HepG2 (cell line): ENCODE measurements at regions not wholly inside any gene's neighbourhood (a gene's known extent, or its start where the extent isn't known, plus 50 kb on each side); places are given as distances from the start of the nearest gene placed in this dataset.

Experiments used
- ATAC-seq: fragments of 200-7000 bp; cut with Tn5 transposase; 3 replicates; pipeline ENCODE4 v1.9.1; 2020; ENCODE audit warnings: mild to moderate bottlenecking, moderate library complexity
- BruUV-seq: library from RNA; stranded (reverse); fragments of 400-500 nt; replicated peaks from 2 replicates; lab custom pipeline; 2021; lab: Mats Ljungman, UMichigan
- CTCF ChIA-PET: fragments of 300-600 bp; formaldehyde crosslinking; extraction: SDS; loops from one replicate; lab custom pipeline; 2021; ENCODE audit warnings: low total read pairs, inconsistent platforms, low intra/inter-chr PET ratio; lab: Yijun Ruan, JAX
- POLR2A ChIA-PET: fragments of 350-600 bp; sonication (Branson Sonifier 250); formaldehyde crosslinking; loops from one replicate; lab custom pipeline; 2020; ENCODE audit warnings: antibody characterized with exemption, inconsistent platforms; lab: Yijun Ruan, JAX
- DNase-seq: peaks from one replicate; pipeline ENCODE4 v3.0.0-alpha.2; 2015; ENCODE audit warnings: low spot score
- FAIRE-seq: peaks from 3 replicates; lab custom pipeline; 2011; peaks lifted over from hg19 to GRCh38; lab: Jason Lieb, UNC
- H2AFZ ChIP-seq: one replicate; pipeline ENCODE4 v1.6.1; 2011; ENCODE audit warnings: low read length, inconsistent platforms
- H3K27ac ChIP-seq: fragments of 300-600 bp; 3 replicates; pipeline ENCODE4 v1.8.0; 2011; ENCODE audit warnings: mixed run types, mild to moderate bottlenecking, mixed read lengths, low read length, inconsistent platforms; ENCODE audit not compliant: insufficient read depth; ENCODE audit errors: extremely low read length
- H3K27me3 ChIP-seq, 2 experiments: fragments of 200-600 bp in 1 of 2; 2 replicates in 1 of 2; 3 replicates in 1 of 2; pipeline versions ENCODE4 v1.6.0 to v1.8.0; 2011; ENCODE audit warnings: low read length in 2 of 2, mild to moderate bottlenecking in 2 of 2, moderate library complexity in 2 of 2, inconsistent platforms in 1 of 2; ENCODE audit not compliant: insufficient read depth in 2 of 2, control insufficient read depth in 1 of 2
- H3K36me3 ChIP-seq, 2 experiments: fragments of 200-600 bp in 1 of 2; replicated peaks in 1 of 2; 2 replicates in 1 of 2; 3 replicates in 1 of 2; pipeline versions ENCODE4 v1.5.1 to v1.8.0; 2011; ENCODE audit warnings: low read length in 2 of 2, inconsistent platforms in 1 of 2; ENCODE audit not compliant: insufficient read depth in 2 of 2, control insufficient read depth in 1 of 2
- H3K4me1 ChIP-seq: 2 replicates; pipeline ENCODE4 v1.5.1; 2012; ENCODE audit warnings: low read length, inconsistent platforms; ENCODE audit not compliant: insufficient read depth
- H3K4me2 ChIP-seq: 2 replicates; pipeline ENCODE4 v1.6.0; 2011; ENCODE audit warnings: low read depth, low read length, inconsistent platforms
- H3K4me3 ChIP-seq, 3 experiments: fragments of 200-600 bp in 1 of 3; sonication (generic), shearing (Covaris generic) in 1 of 3; replicated peaks in 1 of 3; 2 replicates each; pipeline ENCODE4 v1.5.1; 2011 to 2016; ENCODE audit warnings: low read length in 3 of 3, inconsistent platforms in 2 of 3, low read depth in 2 of 3, mild to moderate bottlenecking in 2 of 3, control low read depth in 1 of 3, mixed read lengths in 1 of 3; ENCODE audit not compliant: insufficient read depth in 1 of 3
- H3K79me2 ChIP-seq: one replicate; pipeline ENCODE4 v1.6.1; 2011; ENCODE audit warnings: low read length, inconsistent platforms; ENCODE audit not compliant: insufficient read depth
- H3K9ac ChIP-seq: 2 replicates; pipeline ENCODE4 v1.6.0; 2011; ENCODE audit warnings: mild to moderate bottlenecking, low read depth, low read length, inconsistent platforms; ENCODE audit not compliant: insufficient read depth
- H3K9me3 ChIP-seq: 2 replicates; pipeline ENCODE4 v1.5.1; 2012; ENCODE audit warnings: mild to moderate bottlenecking, low read length
- H4K20me1 ChIP-seq: 2 replicates; pipeline ENCODE4 v1.6.0; 2011; ENCODE audit warnings: inconsistent platforms, mild to moderate bottlenecking, low read length, moderate library complexity; ENCODE audit not compliant: insufficient read depth
- FIP1L1 ChIP-seq: fragments of 200-400 bp; formaldehyde crosslinking; IDR thresholded peaks from 2 replicates; pipeline ENCODE4 v1.6.1; 2018; ENCODE audit warnings: low read depth, mild to moderate bottlenecking, low read length, moderate library complexity, borderline replicate concordance; ENCODE audit not compliant: insufficient read depth
- KAT2B ChIP-seq: fragments of 150-350 bp; IDR thresholded peaks from 2 replicates; pipeline ENCODE4 v1.6.1; 2014; ENCODE audit warnings: low read depth, low read length, borderline replicate concordance
- MAF1 ChIP-seq: sonication (generic); formaldehyde crosslinking; IDR thresholded peaks from 2 replicates; pipeline ENCODE4 v1.5.0; 2020; ENCODE audit warnings: missing genetic modification reagents, borderline replicate concordance
- MED13 ChIP-seq: sonication (generic); formaldehyde crosslinking; IDR thresholded peaks from 2 replicates; pipeline ENCODE4 v1.5.0; 2020; ENCODE audit warnings: missing genetic modification reagents
- NCOA1 ChIP-seq: sonication (generic); formaldehyde crosslinking; IDR thresholded peaks from 2 replicates; pipeline ENCODE4 v1.9.0; 2021; ENCODE audit warnings: missing genetic modification reagents
- NR2F1 ChIP-seq, 2 experiments: fragments of 450-650 bp in 1 of 2; formaldehyde crosslinking in 1 of 2; IDR thresholded peaks; 2 replicates each; pipeline versions ENCODE4 v1.5.0 to v1.6.1; 2016 to 2020; ENCODE audit warnings: mild to moderate bottlenecking in 1 of 2, missing compliant biosample characterization in 1 of 2, missing genetic modification reagents in 1 of 2, moderate library complexity in 1 of 2
- NRL ChIP-seq: sonication (generic); formaldehyde crosslinking; IDR thresholded peaks from 2 replicates; pipeline ENCODE4 v1.5.0; 2020; ENCODE audit warnings: missing genetic modification reagents, mild to moderate bottlenecking, moderate library complexity, borderline replicate concordance
- RAD21 ChIP-seq: fragments of 450-650 bp; formaldehyde crosslinking; IDR thresholded peaks from 2 replicates; pipeline ENCODE4 v1.5.0; 2020; ENCODE audit warnings: mild to moderate bottlenecking
- RBM39 ChIP-seq: fragments of 200-400 bp; formaldehyde crosslinking; IDR thresholded peaks from one replicate; pipeline ENCODE4 v1.6.1; 2018; ENCODE audit warnings: antibody characterized with exemption, mild to moderate bottlenecking, low read depth, low read length; ENCODE audit not compliant: poor library complexity, severe bottlenecking
- ZFP82 ChIP-seq: sonication (generic); formaldehyde crosslinking; IDR thresholded peaks from 2 replicates; pipeline ENCODE4 v1.5.1; 2020; ENCODE audit warnings: mild to moderate bottlenecking, missing genetic modification reagents, borderline replicate concordance
- ZNF12 ChIP-seq: sonication (generic); formaldehyde crosslinking; IDR thresholded peaks from 2 replicates; pipeline ENCODE4 v1.5.0; 2020; ENCODE audit warnings: missing genetic modification reagents
- ZNF30 ChIP-seq: sonication (generic); formaldehyde crosslinking; IDR thresholded peaks from 2 replicates; pipeline ENCODE4 v1.5.0; 2020; ENCODE audit warnings: mild to moderate bottlenecking, missing genetic modification reagents
- ZNF546 ChIP-seq: sonication (generic); formaldehyde crosslinking; conservative IDR thresholded peaks from 2 replicates; pipeline ENCODE4 v1.8.1; 2023; ENCODE audit warnings: mild to moderate bottlenecking, missing genetic modification reagents
- ZNF720 ChIP-seq: sonication (generic); formaldehyde crosslinking; IDR thresholded peaks from 2 replicates; pipeline ENCODE4 v1.4.0; 2020; ENCODE audit warnings: missing genetic modification reagents
- ZNF816 ChIP-seq: sonication (generic); formaldehyde crosslinking; IDR thresholded peaks from 2 replicates; pipeline ENCODE4 v1.8.0; 2022; ENCODE audit warnings: missing genetic modification reagents, mild to moderate bottlenecking, borderline replicate concordance
- WGBS: methylation state at CpG from one replicate; pipeline ENCODE4 v1.1.6; 2017; ENCODE audit warnings: low lambda C conversion rate; 5-methylcytosine and 5-hydroxymethylcytosine counted together
- in situ Hi-C: cut with HindIII; loops from 2 replicates; pipeline ENCODE4 v1.10.0; 2017; ENCODE audit warnings: low pct_unique_long_range_greater_than_20kb; ENCODE audit not compliant: extremely low pct_ligation_motif_present
- intact Hi-C: fragments of 100-400 bp; cut with micrococcal nuclease; formaldehyde crosslinking; loops from one replicate; pipeline ENCODE4 v1.10.0; 2022; ENCODE audit not compliant: unreplicated experiment
- TF ChIP-seq, protein P1 (sequence below): sonication (generic); formaldehyde crosslinking; IDR thresholded peaks from 2 replicates; pipeline ENCODE4 v1.4.0; 2020; ENCODE audit warnings: missing genetic modification reagents
- TF ChIP-seq, protein P2 (sequence below): sonication (generic); formaldehyde crosslinking; IDR thresholded peaks from 2 replicates; pipeline ENCODE4 v1.4.0; 2020; ENCODE audit warnings: missing genetic modification reagents
- TF ChIP-seq, protein P3 (sequence below): sonication (generic); formaldehyde crosslinking; IDR thresholded peaks from 2 replicates; pipeline ENCODE4 v1.4.0; 2020; ENCODE audit warnings: mild to moderate bottlenecking, missing genetic modification reagents, borderline replicate concordance

DNA sequence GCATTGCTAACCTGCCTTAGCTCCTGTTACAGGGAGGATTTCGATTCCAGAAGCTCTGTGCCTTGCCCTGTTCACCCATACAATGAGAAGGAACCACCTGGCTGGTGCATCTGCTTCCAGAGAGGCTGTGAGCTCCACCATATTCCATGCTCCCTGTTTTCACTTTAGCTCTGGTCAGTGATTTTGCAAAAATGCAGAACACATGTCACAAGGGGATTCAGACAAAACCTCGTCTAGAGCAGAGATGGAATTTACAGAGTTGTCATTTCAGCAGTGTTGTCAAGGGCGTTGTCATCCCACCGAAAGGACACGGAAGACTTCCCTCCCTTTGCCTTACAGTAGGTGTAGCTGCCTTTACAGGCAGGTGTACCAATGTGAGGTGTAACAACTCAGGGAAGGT is 223.0 kb upstream of the ARID1B start:
- CTCF ChIA-PET: no interaction called here

More for the DNA sequence above, 223.0 kb upstream of the ARID1B start:
- Histone ChIP-seq H3K9ac (no peak overlapping the region), H3K36me3 (no peaks in the 10 kb centered on the region), H3K27ac (no peak overlapping the region), H2AFZ (no peak overlapping the region), H3K4me1 (no peaks in the 10 kb centered on the region), H3K27me3 (peaks cover 2 to 50% of the 10 kb centered on the region in 2 experiments; a peak in 4 of 5 replicates), H4K20me1 (no peaks in the 10 kb centered on the region), H3K4me2 (no peak overlapping the region), H3K79me2 (no peaks in the 10 kb centered on the region), H3K9me3 (no peaks in the 10 kb centered on the region), H3K4me3 (no peak overlapping the region)
- ATAC-seq: no peak
- TF ChIP-seq, protein P1, sequence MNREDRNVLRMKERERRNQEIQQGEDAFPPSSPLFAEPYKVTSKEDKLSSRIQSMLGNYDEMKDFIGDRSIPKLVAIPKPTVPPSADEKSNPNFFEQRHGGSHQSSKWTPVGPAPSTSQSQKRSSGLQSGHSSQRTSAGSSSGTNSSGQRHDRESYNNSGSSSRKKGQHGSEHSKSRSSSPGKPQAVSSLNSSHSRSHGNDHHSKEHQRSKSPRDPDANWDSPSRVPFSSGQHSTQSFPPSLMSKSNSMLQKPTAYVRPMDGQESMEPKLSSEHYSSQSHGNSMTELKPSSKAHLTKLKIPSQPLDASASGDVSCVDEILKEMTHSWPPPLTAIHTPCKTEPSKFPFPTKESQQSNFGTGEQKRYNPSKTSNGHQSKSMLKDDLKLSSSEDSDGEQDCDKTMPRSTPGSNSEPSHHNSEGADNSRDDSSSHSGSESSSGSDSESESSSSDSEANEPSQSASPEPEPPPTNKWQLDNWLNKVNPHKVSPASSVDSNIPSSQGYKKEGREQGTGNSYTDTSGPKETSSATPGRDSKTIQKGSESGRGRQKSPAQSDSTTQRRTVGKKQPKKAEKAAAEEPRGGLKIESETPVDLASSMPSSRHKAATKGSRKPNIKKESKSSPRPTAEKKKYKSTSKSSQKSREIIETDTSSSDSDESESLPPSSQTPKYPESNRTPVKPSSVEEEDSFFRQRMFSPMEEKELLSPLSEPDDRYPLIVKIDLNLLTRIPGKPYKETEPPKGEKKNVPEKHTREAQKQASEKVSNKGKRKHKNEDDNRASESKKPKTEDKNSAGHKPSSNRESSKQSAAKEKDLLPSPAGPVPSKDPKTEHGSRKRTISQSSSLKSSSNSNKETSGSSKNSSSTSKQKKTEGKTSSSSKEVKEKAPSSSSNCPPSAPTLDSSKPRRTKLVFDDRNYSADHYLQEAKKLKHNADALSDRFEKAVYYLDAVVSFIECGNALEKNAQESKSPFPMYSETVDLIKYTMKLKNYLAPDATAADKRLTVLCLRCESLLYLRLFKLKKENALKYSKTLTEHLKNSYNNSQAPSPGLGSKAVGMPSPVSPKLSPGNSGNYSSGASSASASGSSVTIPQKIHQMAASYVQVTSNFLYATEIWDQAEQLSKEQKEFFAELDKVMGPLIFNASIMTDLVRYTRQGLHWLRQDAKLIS (CRISPR knock-in tag): no peak
- TF ChIP-seq, protein P2, sequence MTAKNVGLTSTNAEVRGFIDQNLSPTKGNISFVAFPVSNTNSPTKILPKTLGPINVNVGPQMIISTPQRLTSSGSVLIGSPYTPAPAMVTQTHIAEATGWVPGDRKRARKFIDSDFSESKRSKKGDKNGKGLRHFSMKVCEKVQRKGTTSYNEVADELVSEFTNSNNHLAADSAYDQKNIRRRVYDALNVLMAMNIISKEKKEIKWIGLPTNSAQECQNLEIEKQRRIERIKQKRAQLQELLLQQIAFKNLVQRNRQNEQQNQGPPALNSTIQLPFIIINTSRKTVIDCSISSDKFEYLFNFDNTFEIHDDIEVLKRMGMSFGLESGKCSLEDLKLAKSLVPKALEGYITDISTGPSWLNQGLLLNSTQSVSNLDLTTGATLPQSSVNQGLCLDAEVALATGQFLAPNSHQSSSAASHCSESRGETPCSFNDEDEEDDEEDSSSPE: no peak
- TF ChIP-seq ZFP82 (no peak), KAT2B (no peak), ZNF12 (no peak), NCOA1 (no peak), NRL (CRISPR knock-in tag) (no peak), ZNF816 (CRISPR knock-in tag) (no peak), MED13 (no peak), ZNF720 (CRISPR knock-in tag) (no peak), NR2F1 (CRISPR knock-in tag; IDR thresholded peaks at IDR 0.05) (no peak), RAD21 (CRISPR knock-in tag) (no peak), RBM39 (no peak), ZNF30 (CRISPR knock-in tag) (no peak), MAF1 (CRISPR knock-in tag) (no peak), FIP1L1 (no peak), ZNF546 (no peak)
- TF ChIP-seq, protein P3, sequence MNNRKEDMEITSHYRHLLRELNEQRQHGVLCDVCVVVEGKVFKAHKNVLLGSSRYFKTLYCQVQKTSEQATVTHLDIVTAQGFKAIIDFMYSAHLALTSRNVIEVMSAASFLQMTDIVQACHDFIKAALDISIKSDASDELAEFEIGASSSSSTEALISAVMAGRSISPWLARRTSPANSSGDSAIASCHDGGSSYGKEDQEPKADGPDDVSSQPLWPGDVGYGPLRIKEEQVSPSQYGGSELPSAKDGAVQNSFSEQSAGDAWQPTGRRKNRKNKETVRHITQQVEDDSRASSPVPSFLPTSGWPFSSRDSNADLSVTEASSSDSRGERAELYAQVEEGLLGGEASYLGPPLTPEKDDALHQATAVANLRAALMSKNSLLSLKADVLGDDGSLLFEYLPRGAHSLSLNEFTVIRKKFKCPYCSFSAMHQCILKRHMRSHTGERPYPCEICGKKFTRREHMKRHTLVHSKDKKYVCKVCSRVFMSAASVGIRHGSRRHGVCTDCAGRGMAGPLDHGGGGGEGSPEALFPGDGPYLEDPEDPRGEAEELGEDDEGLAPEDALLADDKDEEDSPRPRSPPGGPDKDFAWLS (CRISPR knock-in tag): no peak
- BruUV-seq: no TSS peak
- in situ Hi-C loops: loop anchor here (25.0 kb wide), 3 partner anchors 208 to 633 kb away; no protein-coding TSS in a partner anchor
- 0% methylated on average over 5 of the region's 5 CpGs for WGBS
- no peak for FAIRE-seq
- DNase-seq: no peak
- intact Hi-C loops: no loop called here
- POLR2A ChIA-PET: no interaction called here
